Activated CD4-positive, alpha-beta T cell treated with anti-CD3 and anti-CD28 coated beads, Interleukin-2, amount 50 U/mL, for 4 hours (primary cell): ENCODE measurements at regions not wholly inside any gene's neighbourhood (a gene's known extent, or its start where the extent isn't known, plus 50 kb on each side); places are given as distances from the start of the nearest gene placed in this dataset.
A peak's percentile ranks its signal among the peaks of the same experiment; 100 is the strongest.
"Not testable (repeated sequence)": the region's sequence is repeated elsewhere in the genome, so short reads cannot be mapped to it uniquely, and the experiment has no call there.

Source experiments
- DNase-seq, 2 experiments: peaks; one replicate each; pipeline ENCODE4 v3.0.0-alpha.2; 2020

GRCh38 chr10:5268743-5269142 lies 72.1 kb downstream of the AKR1C4 start:
- no peak for DNase-seq

GRCh38 chr10:5269791-5270190 lies 73.2 kb downstream of the AKR1C4 start:
- no peak for DNase-seq

GRCh38 chr10:5271526-5271925 lies 74.9 kb downstream of the AKR1C4 start:
- no peak for DNase-seq

- DNase-seq = no peak
These were observed 75.6 kb downstream of the AKR1C4 start for GRCh38 chr10:5272065-5272803.

- DNase-seq = no peak
These were observed 78.2 kb downstream of the AKR1C4 start for GRCh38 chr10:5274795-5275194.

GRCh38 chr10:5281356-5281755 lies 83.4 kb upstream of the UCN3 start:
- no peak for DNase-seq

GRCh38 chr10:5282137-5282536 lies 82.6 kb upstream of the UCN3 start:
- no peak for DNase-seq

GRCh38 chr10:5283305-5284158 lies 81.2 kb upstream of the UCN3 start:
- peak in 1 of 2 experiments; percentile 20 for DNase-seq

GRCh38 chr10:5284311-5285057 lies 80.3 kb upstream of the UCN3 start:
- no peak for DNase-seq

GRCh38 chr10:5285186-5285585 lies 79.6 kb upstream of the UCN3 start:
- no peak for DNase-seq

GRCh38 chr10:5288359-5288758 lies 76.4 kb upstream of the UCN3 start:
- no peak for DNase-seq

GRCh38 chr10:5289228-5289627 lies 75.5 kb upstream of the UCN3 start:
- DNase-seq = not testable (repeated sequence)

- DNase-seq = no peak
These were observed 73.1 kb upstream of the UCN3 start for GRCh38 chr10:5291501-5292195.

GRCh38 chr10:5292196-5292735 lies 72.5 kb upstream of the UCN3 start:
- no peak for DNase-seq

GRCh38 chr10:5292970-5293369 lies 71.8 kb upstream of the UCN3 start:
- not testable (repeated sequence) for DNase-seq

- DNase-seq = no peak
These were observed 70.8 kb upstream of the UCN3 start for GRCh38 chr10:5293691-5294550.

- DNase-seq = no peak
These were observed 67.3 kb upstream of the UCN3 start for GRCh38 chr10:5297466-5297865.

GRCh38 chr10:5297996-5298395 lies 66.8 kb upstream of the UCN3 start:
- DNase-seq = no peak

- no peak for DNase-seq
These were observed 64.8 kb upstream of the UCN3 start for GRCh38 chr10:5299950-5300349.

GRCh38 chr10:5303504-5303903 lies 61.3 kb upstream of the UCN3 start:
- DNase-seq = no peak

- no peak for DNase-seq
These were observed 59.4 kb upstream of the UCN3 start for GRCh38 chr10:5305374-5305773.

GRCh38 chr10:5310914-5311313 lies 53.9 kb upstream of the UCN3 start:
- DNase-seq = no peak
